GM20000 (cell line): ENCODE measurements at regions not wholly inside any gene's neighbourhood (a gene's known extent, or its start where the extent isn't known, plus 50 kb on each side); places are given as distances from the start of the nearest gene placed in this dataset.

ENCODE experiments used
- DNase-seq: peaks from one replicate; pipeline ENCODE4 v3.0.0; 2012; ENCODE audit warnings: low spot score
- TF ChIP-seq, protein P1 (sequence below): IDR thresholded peaks from 2 replicates; pipeline ENCODE4 v1.5.1; 2012; ENCODE audit warnings: mild to moderate bottlenecking, control low read depth; ENCODE audit errors: extremely low read depth, missing control alignments

DNA sequence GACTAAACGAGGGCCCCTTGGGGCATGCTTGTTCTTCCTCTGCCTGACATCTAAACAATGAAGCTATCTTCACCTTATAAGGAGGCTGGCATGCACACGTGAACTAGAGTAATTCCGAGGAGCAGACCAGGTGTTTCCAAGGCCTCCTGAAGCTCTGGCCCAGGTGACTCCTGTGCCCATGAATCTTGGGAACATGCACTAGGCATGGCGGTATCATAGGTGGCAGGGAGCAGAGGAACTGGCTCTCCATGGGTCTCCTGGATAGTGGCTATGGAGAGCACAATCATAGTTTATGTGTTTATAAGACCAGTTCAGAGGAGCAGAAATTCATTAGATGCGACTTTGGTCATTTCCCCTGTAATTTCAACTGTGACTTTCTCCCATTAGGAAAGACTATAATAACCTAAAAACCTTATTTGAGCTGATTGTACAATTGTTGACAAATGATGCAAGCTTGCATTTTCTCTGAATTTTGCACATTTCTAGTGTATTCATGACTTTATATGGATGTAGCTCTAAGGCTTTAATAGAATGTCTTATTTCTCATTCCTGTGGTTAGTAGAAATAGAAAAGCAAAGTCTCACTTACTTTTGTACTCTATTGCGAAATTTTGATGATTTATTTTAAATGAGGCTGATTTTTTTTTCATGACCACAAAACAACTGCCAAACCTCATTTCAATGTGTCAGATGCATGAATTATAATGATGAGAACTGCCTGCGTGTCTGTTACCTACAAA, 135.3 kb upstream of the RPS23 start:
- TF ChIP-seq, protein P1, sequence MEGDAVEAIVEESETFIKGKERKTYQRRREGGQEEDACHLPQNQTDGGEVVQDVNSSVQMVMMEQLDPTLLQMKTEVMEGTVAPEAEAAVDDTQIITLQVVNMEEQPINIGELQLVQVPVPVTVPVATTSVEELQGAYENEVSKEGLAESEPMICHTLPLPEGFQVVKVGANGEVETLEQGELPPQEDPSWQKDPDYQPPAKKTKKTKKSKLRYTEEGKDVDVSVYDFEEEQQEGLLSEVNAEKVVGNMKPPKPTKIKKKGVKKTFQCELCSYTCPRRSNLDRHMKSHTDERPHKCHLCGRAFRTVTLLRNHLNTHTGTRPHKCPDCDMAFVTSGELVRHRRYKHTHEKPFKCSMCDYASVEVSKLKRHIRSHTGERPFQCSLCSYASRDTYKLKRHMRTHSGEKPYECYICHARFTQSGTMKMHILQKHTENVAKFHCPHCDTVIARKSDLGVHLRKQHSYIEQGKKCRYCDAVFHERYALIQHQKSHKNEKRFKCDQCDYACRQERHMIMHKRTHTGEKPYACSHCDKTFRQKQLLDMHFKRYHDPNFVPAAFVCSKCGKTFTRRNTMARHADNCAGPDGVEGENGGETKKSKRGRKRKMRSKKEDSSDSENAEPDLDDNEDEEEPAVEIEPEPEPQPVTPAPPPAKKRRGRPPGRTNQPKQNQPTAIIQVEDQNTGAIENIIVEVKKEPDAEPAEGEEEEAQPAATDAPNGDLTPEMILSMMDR: no peak
- no peak for DNase-seq

DNA sequence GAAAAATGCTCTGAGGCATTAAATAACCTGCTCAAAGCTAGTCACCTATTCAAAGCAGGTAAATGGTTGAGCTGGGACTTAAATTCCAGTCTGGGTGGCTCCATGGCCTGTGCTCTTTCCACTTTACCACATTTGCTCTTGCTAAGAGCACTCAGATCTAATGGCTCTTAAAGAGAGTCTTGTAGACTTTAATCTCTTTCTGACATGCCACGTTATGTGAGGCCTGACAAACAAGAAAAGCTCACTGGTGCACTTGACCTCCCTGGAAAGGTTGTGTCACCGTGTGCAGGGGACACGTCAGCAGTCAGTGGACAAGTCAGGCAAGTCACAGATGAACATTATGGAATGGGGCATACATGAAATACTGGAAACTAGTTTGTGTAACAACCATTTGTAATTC, 129.9 kb upstream of the RPS23 start:
- DNase-seq: no peak
- TF ChIP-seq, protein P1: no peak

DNA sequence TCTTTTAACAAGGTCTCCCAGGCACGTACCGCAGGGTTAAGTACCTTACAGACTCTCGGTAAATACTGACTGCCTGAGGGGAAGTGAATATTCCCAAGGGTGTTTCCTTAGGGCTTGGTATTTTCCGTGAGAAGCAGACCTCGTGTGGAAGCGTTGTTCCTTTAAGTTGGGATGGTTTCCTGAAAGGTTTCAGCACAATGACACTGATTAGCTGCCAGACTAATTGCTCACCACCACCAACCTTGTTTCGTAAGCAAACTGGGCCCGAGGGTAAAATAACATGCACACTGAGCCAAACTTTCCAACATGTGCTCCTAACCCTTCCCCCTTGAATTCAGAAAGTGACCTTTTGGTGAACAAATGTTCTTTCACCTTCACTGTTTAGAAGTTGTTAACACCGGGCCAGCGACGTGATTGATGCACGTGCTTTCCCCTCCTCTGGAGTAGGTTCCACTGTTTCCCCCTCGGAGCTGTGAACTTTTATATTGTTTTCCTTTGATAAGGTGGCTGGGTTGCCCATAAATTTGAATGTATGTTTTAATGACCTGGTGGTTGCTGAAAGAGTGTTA, 128.1 kb upstream of the RPS23 start:
- TF ChIP-seq, protein P1: no peak

DNA sequence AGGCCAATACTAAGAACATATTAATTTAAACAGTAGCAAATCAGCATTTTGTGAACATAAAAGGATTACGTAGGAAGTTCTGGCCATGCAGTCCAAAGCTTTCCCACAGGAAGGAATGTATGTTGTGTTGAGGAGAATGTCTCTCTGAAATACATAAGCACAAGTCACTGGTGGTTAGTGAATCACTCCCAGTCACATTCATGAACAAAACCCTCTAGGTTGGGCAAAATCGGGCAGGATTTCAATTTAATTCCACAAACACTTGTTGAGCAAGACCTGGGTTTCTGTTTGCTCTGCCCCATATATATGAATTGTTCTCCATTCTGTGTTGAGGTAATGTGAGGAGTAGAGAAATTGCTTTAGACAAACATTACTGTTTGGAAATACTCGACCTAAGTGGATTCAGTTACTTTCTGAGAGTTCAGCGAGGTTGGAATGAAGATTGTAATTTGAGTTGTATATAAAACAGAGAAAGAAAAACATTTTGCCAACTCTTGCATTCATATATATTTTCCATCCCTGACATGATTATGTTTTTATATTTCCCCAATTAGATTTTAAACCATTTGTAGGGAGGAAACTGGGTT, 127.6 kb upstream of the RPS23 start:
- TF ChIP-seq, protein P1: no peak
- no peak for DNase-seq

More for the DNA sequence above, 128.1 kb upstream of the RPS23 start:
- DNase-seq: no peak

DNA sequence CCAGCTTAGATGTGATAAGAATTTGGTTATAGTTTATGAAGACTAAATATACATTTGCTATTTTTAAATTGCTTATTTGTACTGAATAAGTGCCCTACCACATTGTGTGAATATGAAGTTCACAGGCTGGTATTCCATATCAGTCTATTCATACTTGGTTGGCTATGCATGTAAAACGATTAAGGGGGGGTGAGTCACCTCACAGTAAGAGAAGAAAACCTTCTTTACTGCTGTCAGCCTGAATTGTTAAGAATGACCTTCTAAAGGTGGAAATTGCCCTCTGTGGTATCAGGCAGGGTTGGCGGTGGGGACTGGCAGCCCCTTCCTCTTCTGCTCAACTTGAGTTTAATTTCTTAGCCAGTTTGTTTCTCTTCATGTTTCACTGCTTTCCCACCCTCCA, 127.0 kb upstream of the RPS23 start:
- no peak for DNase-seq
- TF ChIP-seq, protein P1: no peak

DNA sequence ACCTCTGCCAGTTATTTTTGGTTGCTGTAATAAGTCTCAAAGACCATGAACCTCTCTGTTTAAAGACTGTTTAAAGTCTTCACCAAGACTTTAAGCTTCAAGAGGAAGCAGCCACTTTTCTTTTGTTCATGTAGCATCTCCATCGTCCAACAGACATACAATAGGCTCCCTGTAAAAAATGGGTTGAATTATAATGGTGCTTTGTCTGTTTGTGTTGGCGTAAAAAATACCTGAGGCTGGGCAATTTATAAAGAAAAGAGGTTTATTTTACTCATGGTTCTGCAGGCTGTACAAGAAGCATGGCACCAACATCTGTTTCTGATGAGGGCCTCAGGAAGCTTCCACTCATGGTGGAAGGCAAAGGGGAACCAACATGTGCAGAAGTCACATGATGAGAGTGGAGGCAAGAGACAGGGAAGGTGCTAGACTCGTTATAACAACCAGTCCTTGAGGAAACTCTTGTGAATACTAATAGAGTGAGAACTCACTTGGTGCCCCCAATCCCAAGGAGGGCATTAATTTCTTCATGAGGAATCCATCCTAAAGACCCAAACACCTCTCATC, 126.3 kb upstream of the RPS23 start:
- TF ChIP-seq, protein P1: no peak

DNA sequence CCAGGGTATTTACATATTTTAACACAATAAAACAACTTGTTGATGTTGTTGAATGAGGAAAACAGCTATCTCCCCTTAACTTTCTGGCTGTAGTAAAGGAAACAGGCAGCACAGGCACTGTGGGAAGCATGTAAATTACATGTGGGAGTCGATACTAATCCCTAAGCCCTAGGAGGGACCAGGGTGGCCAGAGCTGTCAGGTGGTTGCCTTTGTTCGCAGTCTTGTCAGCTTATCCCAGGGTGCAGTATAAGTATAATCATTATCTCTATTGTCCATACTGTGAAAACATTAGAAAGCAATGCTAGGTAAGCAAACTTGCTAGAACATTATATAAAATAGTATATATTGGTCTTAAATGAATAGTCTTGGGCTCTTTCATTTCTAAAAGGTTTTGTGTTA, 125.6 kb upstream of the RPS23 start:
- TF ChIP-seq, protein P1: no peak
- no peak for DNase-seq

More for the DNA sequence above, 126.3 kb upstream of the RPS23 start:
- DNase-seq: no peak
